H1 (cell line): ENCODE measurements at regions not wholly inside any gene's neighbourhood (a gene's known extent, or its start where the extent isn't known, plus 50 kb on each side); places are given as distances from the start of the nearest gene placed in this dataset.

Experiments used
- CTCF ChIA-PET: fragments of 300-600 bp; sonication (Branson Sonifier 250); formaldehyde crosslinking; loops from one replicate; lab custom pipeline; 2021; ENCODE audit not compliant: partially characterized antibody; lab: Charles Lee
- POLR2A ChIA-PET: fragments of 300-600 bp; sonication (Branson Sonifier 250); formaldehyde crosslinking; loops from one replicate; lab custom pipeline; 2021; ENCODE audit warnings: inconsistent platforms; ENCODE audit not compliant: partially characterized antibody; lab: Charles Lee
- DNase-seq, 2 experiments: peaks; one replicate each; pipeline versions ENCODE4 v3.0.0 to v3.0.0-alpha.2; 2010 to 2022; ENCODE audit warnings: low spot score in 2 of 2, low read depth in 1 of 2, mixed read lengths in 1 of 2
- FAIRE-seq: peaks from 2 replicates; lab custom pipeline; 2011; peaks lifted over from hg19 to GRCh38; lab: Jason Lieb, UNC
- H2AFZ ChIP-seq: 2 replicates; pipeline ENCODE4 v1.8.1; 2012; ENCODE audit warnings: low read length, inconsistent platforms
- H2AK5ac ChIP-seq: 2 replicates; pipeline ENCODE4 v1.6.1; 2013; ENCODE audit warnings: low read depth, low read length
- H2BK120ac ChIP-seq: replicated peaks from 2 replicates; pipeline ENCODE3; 2013; ENCODE audit warnings: low read depth, low read length, inconsistent platforms
- H2BK12ac ChIP-seq: 2 replicates; pipeline ENCODE4 v1.6.1; 2013; ENCODE audit warnings: low read depth, low read length
- H2BK15ac ChIP-seq: 2 replicates; pipeline ENCODE4 v1.6.1; 2013; ENCODE audit warnings: low read length
- H2BK20ac ChIP-seq: 2 replicates; pipeline ENCODE4 v1.6.1; 2013; ENCODE audit warnings: low read length
- H2BK5ac ChIP-seq: 2 replicates; pipeline ENCODE4 v1.6.1; 2013; ENCODE audit warnings: low read depth, low read length
- H3K14ac ChIP-seq: 2 replicates; pipeline ENCODE4 v1.6.1; 2013; ENCODE audit warnings: inconsistent platforms; ENCODE audit not compliant: insufficient read length
- H3K18ac ChIP-seq: 2 replicates; pipeline ENCODE4 v1.6.1; 2013; ENCODE audit warnings: low read length; ENCODE audit errors: extremely low read depth
- H3K23ac ChIP-seq: 2 replicates; pipeline ENCODE4 v1.6.1; 2013; ENCODE audit warnings: inconsistent platforms; ENCODE audit not compliant: insufficient read length
- H3K23me2 ChIP-seq: 2 replicates; pipeline ENCODE4 v1.6.1; 2013; ENCODE audit warnings: low read depth, low read length
- H3K27ac ChIP-seq: 2 replicates; pipeline ENCODE4 v1.6.1; 2011; ENCODE audit warnings: low read depth, low read length, inconsistent platforms
- H3K27me3 ChIP-seq, 4 experiments: replicated peaks in 1 of 4; 1 replicate in 1 of 4; 2 replicates in 3 of 4; pipeline versions ENCODE4 v1.6.1 to v1.8.1; 2011 to 2013; ENCODE audit warnings: low read length in 3 of 4, mild to moderate bottlenecking in 3 of 4, inconsistent platforms in 2 of 4, mixed read lengths in 2 of 4, moderate library complexity in 1 of 4; ENCODE audit not compliant: control insufficient read depth in 3 of 4, insufficient read depth in 3 of 4; ENCODE audit errors: extremely low read depth in 1 of 4
- H3K36me3 ChIP-seq, 4 experiments: 2 replicates each; pipeline versions ENCODE4 v1.6.1 to v1.8.1; 2011 to 2013; ENCODE audit warnings: mild to moderate bottlenecking in 4 of 4, low read length in 3 of 4, moderate library complexity in 2 of 4, control low read depth in 1 of 4, inconsistent platforms in 1 of 4; ENCODE audit not compliant: insufficient read depth in 4 of 4, control insufficient read depth in 2 of 4
- H3K4ac ChIP-seq: replicated peaks from 2 replicates; pipeline ENCODE3; 2013; ENCODE audit warnings: low read length, low read depth, mixed read lengths, inconsistent platforms; ENCODE audit not compliant: insufficient read length
- H3K4me1 ChIP-seq, 4 experiments: replicated peaks in 1 of 4; 1 replicate in 1 of 4; 2 replicates in 3 of 4; pipeline versions ENCODE4 v1.6.1 to v1.8.1; 2011 to 2013; ENCODE audit warnings: low read length in 3 of 4, inconsistent platforms in 2 of 4, mixed read lengths in 1 of 4; ENCODE audit not compliant: insufficient read depth in 4 of 4, control insufficient read depth in 3 of 4
- H3K4me2 ChIP-seq, 2 experiments: 2 replicates each; pipeline versions ENCODE4 v1.6.1 to v1.8.1; 2011 to 2013; ENCODE audit warnings: low read depth in 2 of 2, low read length in 2 of 2, control low read depth in 1 of 2, inconsistent platforms in 1 of 2, mild to moderate bottlenecking in 1 of 2; ENCODE audit not compliant: insufficient read depth in 1 of 2
- H3K4me3 ChIP-seq, 4 experiments: fragments of 200-600, 300-600 bp in 1 of 4; sonication (generic), shearing (Covaris generic), sonication (Bioruptor Twin) in 1 of 4; 2 replicates each; pipeline versions ENCODE4 v1.5.1 to v1.8.1; 2011 to 2016; ENCODE audit warnings: low read length in 4 of 4, low read depth in 3 of 4, control low read depth in 2 of 4, inconsistent platforms in 2 of 4, mild to moderate bottlenecking in 2 of 4, mixed read lengths in 1 of 4, moderate library complexity in 1 of 4; ENCODE audit not compliant: insufficient read depth in 2 of 4; ENCODE audit errors: extremely low read depth in 1 of 4
- H3K56ac ChIP-seq: replicated peaks from 2 replicates; pipeline ENCODE3; 2013; ENCODE audit warnings: low read depth, mild to moderate bottlenecking, mixed read lengths, low read length, inconsistent platforms; ENCODE audit not compliant: insufficient read length
- H3K79me1 ChIP-seq: 2 replicates; pipeline ENCODE4 v1.6.1; 2013; ENCODE audit warnings: low read depth, low read length, control low read depth
- H3K79me2 ChIP-seq, 2 experiments: 2 replicates each; pipeline versions ENCODE4 v1.6.1 to v1.8.1; 2012 to 2013; ENCODE audit warnings: low read length in 2 of 2, mild to moderate bottlenecking in 2 of 2, inconsistent platforms in 1 of 2; ENCODE audit not compliant: insufficient read depth in 2 of 2, control insufficient read depth in 1 of 2
- H3K9ac ChIP-seq, 4 experiments: replicated peaks in 1 of 4; 1 replicate in 1 of 4; 2 replicates in 3 of 4; pipeline versions ENCODE4 v1.6.1 to v1.8.1; 2011 to 2013; ENCODE audit warnings: low read depth in 3 of 4, low read length in 3 of 4, control low read depth in 2 of 4, mild to moderate bottlenecking in 2 of 4, moderate library complexity in 2 of 4, inconsistent platforms in 1 of 4; ENCODE audit errors: extremely low read depth in 1 of 4
- H3K9me3 ChIP-seq, 2 experiments: 2 replicates each; pipeline versions ENCODE4 v1.6.1 to v1.8.1; 2012 to 2013; ENCODE audit warnings: mild to moderate bottlenecking in 2 of 2, moderate library complexity in 2 of 2, control low read depth in 1 of 2, inconsistent platforms in 1 of 2, low read depth in 1 of 2, low read length in 1 of 2, mixed read lengths in 1 of 2; ENCODE audit not compliant: insufficient read depth in 2 of 2
- H4K20me1 ChIP-seq, 2 experiments: replicated peaks in 1 of 2; 2 replicates each; pipeline versions ENCODE3 to v1.8.1; 2011 to 2013; ENCODE audit warnings: inconsistent platforms in 2 of 2, low read length in 2 of 2, mild to moderate bottlenecking in 1 of 2; ENCODE audit not compliant: insufficient read depth in 2 of 2, control insufficient read depth in 1 of 2
- H4K5ac ChIP-seq: 2 replicates; pipeline ENCODE4 v1.6.1; 2013; ENCODE audit warnings: low read length, low read depth, mixed read lengths, inconsistent platforms; ENCODE audit not compliant: insufficient read length
- H4K8ac ChIP-seq: 2 replicates; pipeline ENCODE4 v1.8.0; 2013; ENCODE audit warnings: mild to moderate bottlenecking, moderate library complexity, low read length, inconsistent platforms; ENCODE audit not compliant: insufficient read depth; ENCODE audit errors: extremely low read depth
- H4K91ac ChIP-seq: replicated peaks from 2 replicates; pipeline ENCODE3; 2013; ENCODE audit warnings: low read length, mixed read lengths, inconsistent platforms; ENCODE audit not compliant: insufficient read length
- BACH1 ChIP-seq: IDR thresholded peaks from 2 replicates; pipeline ENCODE4 v1.6.1; 2012; ENCODE audit warnings: low read length, improper control_type of control experiment
- BCL11A ChIP-seq, 2 experiments: IDR thresholded peaks; one replicate each; pipeline ENCODE4 v1.6.1; 2011; ENCODE audit warnings: low read depth in 2 of 2, low read length in 2 of 2, mild to moderate bottlenecking in 2 of 2
- CHD2 ChIP-seq: IDR thresholded peaks from 2 replicates; pipeline ENCODE4 v1.6.1; 2012; ENCODE audit warnings: low read length, improper control_type of control experiment
- EGR1 ChIP-seq: IDR thresholded peaks from 2 replicates; pipeline ENCODE4 v1.6.1; 2011; ENCODE audit warnings: low read depth, low read length, borderline replicate concordance
- SIX5 ChIP-seq: IDR thresholded peaks from 2 replicates; pipeline ENCODE4 v1.6.1; 2011; ENCODE audit warnings: mild to moderate bottlenecking, low read depth, low read length
- TAF1 ChIP-seq: IDR thresholded peaks from 2 replicates; pipeline ENCODE4 v1.6.1; 2011; ENCODE audit warnings: mild to moderate bottlenecking, low read depth, low read length
- WGBS, 2 experiments: shearing (Covaris generic) in 1 of 2; methylation state at CpG; one replicate each; pipeline versions ENCODE4 v1.1.6 to v1.1.7; 2013 to 2015; ENCODE audit warnings: low lambda C conversion rate in 2 of 2, mixed read lengths in 2 of 2, inconsistent platforms in 1 of 2, low coverage in 1 of 2, missing lambda C conversion rate in 1 of 2; ENCODE audit not compliant: insufficient replicate concordance in 2 of 2, insufficient coverage in 1 of 2, insufficient read length in 1 of 2; ENCODE audit errors: extremely low coverage in 1 of 2, missing lambda C conversion rate in 1 of 2; 5-methylcytosine and 5-hydroxymethylcytosine counted together
- TF ChIP-seq, protein P1 (sequence below), 3 experiments: IDR thresholded peaks; 1 replicate in 2 of 3; 2 replicates in 1 of 3; pipeline versions ENCODE4 v1.5.1 to v1.6.1; 2011; ENCODE audit warnings: low read length in 3 of 3, mild to moderate bottlenecking in 3 of 3, inconsistent platforms in 2 of 3, low read depth in 1 of 3, moderate library complexity in 1 of 3; ENCODE audit not compliant: insufficient read depth in 1 of 3; ENCODE audit errors: control extremely low read depth in 1 of 3

DNA sequence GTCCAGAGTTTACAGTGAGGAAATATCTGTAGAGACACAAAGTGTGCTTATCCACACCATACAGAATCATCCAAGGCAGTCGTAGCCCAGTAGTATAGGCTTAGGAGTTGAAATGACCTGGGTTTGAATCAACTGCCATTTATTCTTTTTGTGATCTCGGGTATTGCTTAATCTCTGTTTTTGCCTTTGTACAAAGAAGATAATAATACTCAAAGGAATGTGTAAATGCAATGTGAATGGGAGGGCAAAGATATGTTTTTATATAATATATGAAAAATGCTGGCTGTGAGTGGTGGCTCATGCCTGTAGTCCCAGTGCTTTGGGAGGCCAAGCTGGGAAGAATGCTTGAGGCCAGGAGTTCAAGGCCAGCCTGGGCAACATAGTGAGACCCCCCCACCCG lies 141.1 kb downstream of the SPATA31D1 start:
- Histone ChIP-seq H3K18ac (no peak overlapping the region), H3K27me3 (no peaks in the 10 kb centered on the region), H3K79me1 (no peaks in the 10 kb centered on the region), H3K56ac (no peak overlapping the region), H3K9me3 (no peaks in the 10 kb centered on the region), H4K20me1 (no peaks in the 10 kb centered on the region), H2AK5ac (no peak overlapping the region), H3K23ac (no peak overlapping the region), H2BK120ac (no peak overlapping the region), H3K4me2 (no peak overlapping the region), H3K4me3 (no peak overlapping the region), H3K36me3 (no peaks in the 10 kb centered on the region), H3K14ac (no peak overlapping the region), H3K23me2 (no peaks in the 10 kb centered on the region), H2BK15ac (no peak overlapping the region), H3K4me1 (no peaks in the 10 kb centered on the region), H2BK5ac (no peak overlapping the region), H4K5ac (no peak overlapping the region), H4K8ac (no peak overlapping the region), H2BK20ac (no peak overlapping the region), H3K9ac (no peak overlapping the region), H3K79me2 (no peaks in the 10 kb centered on the region), H3K4ac (no peak overlapping the region), H4K91ac (no peak overlapping the region), H2AFZ (no peak overlapping the region), H3K27ac (no peak overlapping the region), H2BK12ac (no peak overlapping the region)
- POLR2A ChIA-PET: no interaction called here
- no peak for FAIRE-seq
- WGBS, 2 experiments: 89% methylated on average over 3 of the region's 3 CpGs; no CpG with 5 or more reads in 1 of the 2 experiments
- CTCF ChIA-PET: interaction anchor here (0.7 kb wide), 2 partner anchors 150 to 1040 kb away, joined by 3 read pairs; no protein-coding TSS in a partner anchor
- DNase-seq: no peak
- TF ChIP-seq SIX5: no peak
- no peak for TF ChIP-seq EGR1
- no peak for TF ChIP-seq TAF1
- TF ChIP-seq, protein P1, sequence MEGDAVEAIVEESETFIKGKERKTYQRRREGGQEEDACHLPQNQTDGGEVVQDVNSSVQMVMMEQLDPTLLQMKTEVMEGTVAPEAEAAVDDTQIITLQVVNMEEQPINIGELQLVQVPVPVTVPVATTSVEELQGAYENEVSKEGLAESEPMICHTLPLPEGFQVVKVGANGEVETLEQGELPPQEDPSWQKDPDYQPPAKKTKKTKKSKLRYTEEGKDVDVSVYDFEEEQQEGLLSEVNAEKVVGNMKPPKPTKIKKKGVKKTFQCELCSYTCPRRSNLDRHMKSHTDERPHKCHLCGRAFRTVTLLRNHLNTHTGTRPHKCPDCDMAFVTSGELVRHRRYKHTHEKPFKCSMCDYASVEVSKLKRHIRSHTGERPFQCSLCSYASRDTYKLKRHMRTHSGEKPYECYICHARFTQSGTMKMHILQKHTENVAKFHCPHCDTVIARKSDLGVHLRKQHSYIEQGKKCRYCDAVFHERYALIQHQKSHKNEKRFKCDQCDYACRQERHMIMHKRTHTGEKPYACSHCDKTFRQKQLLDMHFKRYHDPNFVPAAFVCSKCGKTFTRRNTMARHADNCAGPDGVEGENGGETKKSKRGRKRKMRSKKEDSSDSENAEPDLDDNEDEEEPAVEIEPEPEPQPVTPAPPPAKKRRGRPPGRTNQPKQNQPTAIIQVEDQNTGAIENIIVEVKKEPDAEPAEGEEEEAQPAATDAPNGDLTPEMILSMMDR (IDR thresholded peaks at IDR 0.05; ENCODE audit: control extremely low read depth in 1 of 3, insufficient read depth in 1 of 3, low read depth in 1 of 3, low read length in 3 of 3): no peak
- no peak for TF ChIP-seq BACH1
- TF ChIP-seq BCL11A (IDR thresholded peaks at IDR 0.05; ENCODE audit: low read depth in 2 of 2, low read length in 2 of 2): no peak
- TF ChIP-seq CHD2: no peak
